SK-N-DZ (cell line): ENCODE measurements at regions not wholly inside any gene's neighbourhood (a gene's known extent, or its start where the extent isn't known, plus 50 kb on each side); places are given as distances from the start of the nearest gene placed in this dataset.
"Not testable (repeated sequence)": the region's sequence is repeated elsewhere in the genome, so short reads cannot be mapped to it uniquely, and the experiment has no call there.

Experiments
- DNase-seq: peaks from one replicate; pipeline ENCODE4 v3.0.0-alpha.2; 2015; ENCODE audit warnings: low spot score

- DNase-seq, result no peak
These were observed 1091.9 kb downstream of the NSUN3 start for GRCh38 chr3:95154766-95155165.

- DNase-seq, result no peak
These were observed 1099.9 kb downstream of the NSUN3 start for GRCh38 chr3:95162794-95163193.

- DNase-seq, result no peak
These were observed 1104.9 kb downstream of the NSUN3 start for GRCh38 chr3:95167748-95168147.

- DNase-seq, result no peak
These were observed 1105.7 kb downstream of the NSUN3 start for GRCh38 chr3:95168526-95168925.

- no peak for DNase-seq
These were observed 1109.5 kb downstream of the NSUN3 start for GRCh38 chr3:95172164-95172943.

DNA sequence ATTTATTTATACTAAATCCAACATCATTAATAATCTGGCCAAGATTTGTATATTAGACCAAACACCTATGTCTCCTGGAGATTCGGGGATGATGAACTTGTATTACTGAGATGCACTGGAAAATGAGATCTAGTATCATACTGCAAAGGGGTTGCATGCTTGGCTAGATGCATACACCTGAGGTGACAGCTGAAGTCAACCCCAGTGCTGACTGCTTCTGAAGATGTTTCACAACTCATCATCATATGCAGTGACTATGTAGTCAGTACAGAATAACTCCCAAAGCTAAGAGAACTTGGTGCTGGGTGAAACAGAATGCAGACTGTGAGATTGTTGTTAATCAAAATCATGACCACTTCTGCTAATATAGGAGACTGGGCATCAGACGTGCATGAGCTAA lies 1114.2 kb downstream of the NSUN3 start:
- DNase-seq, result no peak

- no peak for DNase-seq
These were observed 1121.2 kb downstream of the NSUN3 start for GRCh38 chr3:95184038-95184437.

- DNase-seq, result no peak
These were observed 1126.5 kb downstream of the NSUN3 start for GRCh38 chr3:95189348-95189747.

DNA sequence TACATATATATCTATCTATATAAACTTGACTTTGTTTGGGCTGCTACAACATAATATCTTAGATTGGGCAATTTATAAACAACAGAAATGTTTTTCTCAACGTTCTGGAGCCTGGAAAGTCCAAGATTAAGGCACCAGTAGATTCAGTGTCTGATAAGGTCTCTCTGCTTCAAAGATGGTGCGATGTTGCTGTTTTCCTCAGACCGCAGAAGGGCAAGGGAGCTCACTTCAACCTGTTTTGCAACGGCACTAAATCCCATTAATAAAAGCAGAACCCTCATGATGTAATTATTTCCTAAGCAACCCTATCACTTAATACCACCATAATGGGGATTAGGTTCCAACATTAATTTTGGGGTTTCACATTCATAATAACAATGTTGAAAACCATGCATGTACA lies 1134.8 kb downstream of the NSUN3 start:
- DNase-seq, result no peak

DNA sequence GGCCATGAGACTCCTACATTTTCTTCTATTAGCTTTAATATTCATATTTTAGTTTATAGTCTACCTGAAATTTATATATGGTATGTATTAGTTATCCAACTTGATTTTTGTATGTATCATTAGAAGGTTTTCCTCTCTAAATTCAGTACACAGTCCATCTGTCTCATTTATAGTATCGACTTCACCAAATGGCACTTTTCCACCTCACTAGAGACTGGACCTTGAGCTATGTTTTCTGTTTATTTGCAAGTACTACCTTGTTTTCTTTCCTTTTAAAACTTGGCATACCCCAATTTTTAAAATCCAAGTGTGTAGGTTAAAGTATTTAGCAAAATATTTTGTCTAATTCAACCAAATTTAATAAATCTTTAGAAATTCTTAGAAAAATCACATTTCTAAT lies 1137.5 kb downstream of the NSUN3 start:
- no peak for DNase-seq

- no peak for DNase-seq
These were observed 1148.0 kb downstream of the NSUN3 start for GRCh38 chr3:95210878-95211277.

DNA sequence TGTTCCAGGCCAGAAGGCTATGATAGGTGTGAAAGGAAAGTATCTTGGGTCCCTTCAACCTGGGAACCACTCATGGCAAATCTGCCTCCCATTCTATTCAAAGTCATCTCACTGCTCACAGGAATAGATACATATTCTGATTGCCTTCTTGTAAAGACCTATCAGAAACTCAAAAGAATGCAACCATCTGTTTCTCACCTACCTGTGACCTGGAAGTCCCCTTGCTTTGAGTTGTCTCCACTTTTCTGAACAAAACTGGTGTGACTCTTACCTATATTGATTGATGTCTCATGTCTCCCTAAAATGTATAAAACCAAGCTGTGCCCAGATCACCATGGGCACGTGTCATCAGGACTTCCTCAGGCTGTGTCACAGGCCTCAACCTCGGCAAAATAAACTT lies 1149.3 kb downstream of the NSUN3 start:
- DNase-seq, result no peak

- DNase-seq, result no peak
These were observed 1152.6 kb downstream of the NSUN3 start for GRCh38 chr3:95215437-95215957.

- DNase-seq, result no peak
These were observed 1154.8 kb downstream of the NSUN3 start for GRCh38 chr3:95217661-95218060.

DNA sequence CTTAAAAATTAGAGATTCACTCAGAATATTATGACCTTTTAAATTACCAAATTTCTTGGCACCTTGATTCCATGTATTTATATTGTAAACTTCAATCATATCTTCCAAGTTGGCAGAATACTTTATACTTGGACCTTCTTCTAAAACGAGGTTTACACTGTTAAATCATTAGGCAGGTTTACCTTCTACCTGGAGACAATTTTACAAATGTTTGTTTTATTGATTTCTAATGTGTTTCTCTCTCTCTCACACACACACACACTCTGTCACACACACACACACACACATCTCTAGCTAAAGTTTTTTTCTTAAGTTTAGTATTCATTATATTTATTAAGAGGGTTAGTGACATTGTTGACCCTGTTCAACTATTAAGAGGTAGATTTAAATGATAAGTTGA lies 1155.6 kb downstream of the NSUN3 start:
- no peak for DNase-seq

GRCh38 chr3:95226437-95226836 lies 1163.6 kb downstream of the NSUN3 start:
- no peak for DNase-seq

GRCh38 chr3:95227092-95227491 lies 1164.2 kb downstream of the NSUN3 start:
- no peak for DNase-seq

- no peak for DNase-seq
These were observed 1165.6 kb downstream of the NSUN3 start for GRCh38 chr3:95228416-95228815.

GRCh38 chr3:95235916-95236315 lies 1173.1 kb downstream of the NSUN3 start:
- no peak for DNase-seq

DNA sequence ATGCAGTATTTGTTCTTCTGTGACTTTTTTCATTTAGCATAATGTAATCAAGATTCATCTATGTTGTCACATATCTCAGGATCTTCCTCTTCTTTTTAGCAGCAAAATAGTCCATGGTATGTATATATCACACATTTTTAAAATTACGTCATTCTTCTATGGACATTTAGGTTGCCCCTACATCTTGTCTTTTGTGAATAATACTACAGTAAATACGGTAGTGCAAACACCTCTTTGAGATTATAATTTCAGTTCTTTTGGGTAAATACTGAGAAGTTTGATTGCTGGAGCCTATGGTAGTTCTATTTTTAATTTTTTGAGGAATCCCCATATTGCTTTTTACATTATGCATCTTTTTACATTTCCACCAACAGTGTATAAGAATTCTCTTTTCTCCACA lies 1174.9 kb downstream of the NSUN3 start:
- DNase-seq, result no peak

GRCh38 chr3:95240395-95240794 lies 1177.5 kb downstream of the NSUN3 start:
- DNase-seq, result no peak

GRCh38 chr3:95241256-95241655 lies 1178.4 kb downstream of the NSUN3 start:
- DNase-seq, result not testable (repeated sequence)

GRCh38 chr3:95246413-95246812 lies 1183.6 kb downstream of the NSUN3 start:
- DNase-seq, result no peak

GRCh38 chr3:95254061-95254460 lies 1191.2 kb downstream of the NSUN3 start:
- DNase-seq, result no peak
